Hematopoietic multipotent progenitor cell treated with erythropoietin and hydrocortisone succinate and interleukin-3 and kit ligand, for 8 days (in vitro differentiated cells): ENCODE measurements at regions not wholly inside any gene's neighbourhood (a gene's known extent, or its start where the extent isn't known, plus 50 kb on each side); places are given as distances from the start of the nearest gene placed in this dataset.
A peak's percentile ranks its signal among the peaks of the same experiment; 100 is the strongest.
"Not testable (repeated sequence)": the region's sequence is repeated elsewhere in the genome, so short reads cannot be mapped to it uniquely, and the experiment has no call there.

Experiments used
- DNase-seq: peaks from one replicate; pipeline ENCODE4 v3.0.0-alpha.2; 2015

GRCh38 chr3:34066999-34067398 is 268.6 kb downstream of the PDCD6IP start:
- no peak for DNase-seq

DNA sequence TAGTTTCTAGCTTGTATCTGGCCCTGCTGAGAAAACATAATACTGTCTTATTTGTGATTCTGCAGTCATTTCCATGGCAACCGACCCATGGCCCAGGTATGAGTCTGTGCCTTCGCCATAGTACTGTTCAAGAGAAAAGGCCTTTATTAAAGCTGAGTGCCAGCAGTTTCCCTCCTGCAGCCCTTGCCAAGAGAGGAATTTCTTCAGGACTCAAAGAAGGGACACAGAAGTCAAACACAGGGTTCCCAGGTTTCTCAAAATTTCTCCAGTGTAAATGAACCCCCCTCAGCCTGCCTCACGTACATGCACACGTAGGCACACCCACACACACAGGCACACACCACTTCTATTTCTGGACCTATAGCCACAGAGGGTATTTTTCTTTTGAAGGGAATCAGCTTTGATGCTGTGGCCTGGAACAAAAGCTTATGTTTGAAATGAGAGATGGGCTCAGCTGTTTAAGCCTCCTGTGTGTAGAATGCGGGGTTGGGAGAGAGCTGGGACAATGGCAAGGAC is 269.2 kb downstream of the PDCD6IP start:
- DNase-seq, result no peak

GRCh38 chr3:34068505-34068904 is 270.1 kb downstream of the PDCD6IP start:
- no peak for DNase-seq

- DNase-seq, result no peak
Measured at GRCh38 chr3:34070831-34071585, 272.6 kb downstream of the PDCD6IP start.

DNA sequence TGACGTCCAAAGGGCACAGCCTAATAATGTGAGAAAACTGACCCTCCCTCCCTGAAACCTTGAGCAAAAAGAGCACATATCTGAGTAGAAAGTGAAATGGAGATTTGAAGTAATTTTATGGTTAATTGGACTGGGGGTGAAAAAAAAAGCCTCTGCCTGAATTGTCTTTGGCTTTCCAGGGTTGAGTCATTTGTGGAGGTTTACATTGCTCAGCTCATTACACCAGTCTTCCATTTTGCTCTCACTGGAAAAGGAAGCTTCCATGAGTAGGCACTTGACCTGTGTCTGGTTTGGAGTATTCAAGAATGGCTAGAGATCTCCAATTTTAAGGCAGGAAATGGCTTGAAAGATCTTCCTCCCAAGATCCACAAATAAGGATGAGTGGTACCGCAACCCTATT is 273.9 kb downstream of the PDCD6IP start:
- DNase-seq, result no peak

DNA sequence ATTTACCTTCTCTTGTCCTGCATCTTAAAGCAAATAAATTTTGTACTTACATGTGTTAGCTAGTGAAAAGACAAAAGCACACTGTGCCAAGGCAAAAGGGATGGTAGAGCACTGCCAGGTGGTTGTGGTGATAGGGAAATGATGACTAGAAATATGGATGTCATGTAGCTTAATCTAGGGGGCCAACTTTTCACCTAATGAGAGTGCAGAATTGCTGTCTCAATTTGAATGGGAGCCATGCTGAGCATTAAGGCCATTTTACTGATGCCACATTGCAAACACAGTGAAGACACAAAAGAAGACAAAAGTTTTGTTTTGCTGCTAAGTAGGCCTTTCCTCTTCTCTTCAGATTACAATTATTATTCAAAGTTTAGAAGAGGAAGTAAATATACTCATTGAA is 274.7 kb downstream of the PDCD6IP start:
- no peak for DNase-seq

DNA sequence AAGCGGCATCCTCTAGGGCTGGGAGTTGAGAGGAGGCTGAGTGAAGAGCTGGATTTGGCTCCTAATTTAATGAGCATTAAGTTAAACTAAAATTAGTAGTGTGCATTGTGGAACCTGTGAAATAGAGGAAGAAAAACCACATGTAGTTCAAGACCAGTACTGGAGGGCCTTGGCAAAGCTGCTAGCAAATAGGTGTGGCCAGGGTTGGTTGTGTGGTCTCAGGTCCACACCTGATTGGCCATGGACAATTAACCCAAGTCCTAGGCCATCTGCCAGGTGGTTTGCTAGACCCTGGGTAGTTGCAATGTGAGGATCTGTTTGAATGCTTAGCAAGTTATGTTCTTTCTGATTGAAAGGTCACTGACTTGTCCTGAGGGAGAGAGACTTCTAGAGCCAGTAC is 275.5 kb downstream of the PDCD6IP start:
- DNase-seq, result no peak

GRCh38 chr3:34075975-34076374 is 277.5 kb downstream of the PDCD6IP start:
- DNase-seq, result no peak

DNA sequence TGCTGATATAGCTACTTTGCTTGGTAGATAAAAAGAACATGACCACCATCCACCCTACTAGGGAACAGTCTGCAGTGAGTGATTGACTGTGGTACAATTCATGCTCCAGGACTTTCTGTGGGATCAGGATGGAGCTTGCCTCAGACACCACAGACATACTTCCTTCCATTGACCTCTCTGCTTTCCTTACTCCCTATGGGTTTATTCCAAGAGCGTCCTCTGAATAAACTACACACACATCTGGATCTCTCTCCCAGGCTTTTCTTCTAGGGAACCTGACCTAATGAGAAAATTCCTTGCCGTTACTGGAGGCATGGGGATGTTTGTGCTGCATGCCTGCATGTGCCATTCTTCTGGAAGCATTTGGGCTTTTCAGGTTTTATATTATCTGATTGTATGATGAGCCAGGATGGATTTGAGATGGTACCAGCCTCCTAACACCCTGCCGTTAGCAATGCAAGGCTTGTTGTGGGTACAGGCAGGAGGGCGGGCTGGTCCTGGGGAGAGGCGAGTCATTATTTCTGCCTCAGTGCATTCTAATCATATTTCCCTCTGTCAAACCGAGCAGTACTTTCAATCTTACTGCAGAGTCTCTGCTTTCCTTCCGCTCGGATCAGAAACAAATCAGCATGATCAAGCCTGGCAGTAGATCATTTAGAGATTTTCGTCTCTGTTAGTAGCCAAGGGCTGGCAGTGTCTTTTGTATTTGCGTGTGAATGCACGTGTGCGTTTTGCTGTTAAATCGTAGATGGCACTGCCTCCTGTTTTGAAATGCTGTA is 279.2 kb downstream of the PDCD6IP start:
- DNase-seq, result no peak

GRCh38 chr3:34078418-34078817 is 280.0 kb downstream of the PDCD6IP start:
- DNase-seq, result no peak

DNA sequence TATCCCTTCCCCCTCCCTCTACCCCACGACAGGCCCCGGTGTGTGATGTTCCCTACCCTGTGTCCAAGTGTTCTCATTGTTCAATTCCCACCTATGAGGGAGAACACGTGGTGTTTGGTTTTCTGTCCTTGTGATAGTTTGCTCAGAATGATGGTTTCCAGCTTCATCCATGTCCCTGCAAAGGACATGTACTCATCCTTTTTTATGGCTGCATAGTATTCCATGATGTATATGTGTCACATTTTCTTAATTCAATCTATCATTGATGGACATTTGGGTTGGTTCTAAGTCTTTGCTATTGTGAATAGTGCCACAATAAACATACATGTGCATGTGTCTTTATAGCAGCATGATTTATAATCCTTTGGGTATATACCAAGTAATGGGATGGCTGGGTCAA is 281.4 kb downstream of the PDCD6IP start:
- not testable (repeated sequence) for DNase-seq

DNA sequence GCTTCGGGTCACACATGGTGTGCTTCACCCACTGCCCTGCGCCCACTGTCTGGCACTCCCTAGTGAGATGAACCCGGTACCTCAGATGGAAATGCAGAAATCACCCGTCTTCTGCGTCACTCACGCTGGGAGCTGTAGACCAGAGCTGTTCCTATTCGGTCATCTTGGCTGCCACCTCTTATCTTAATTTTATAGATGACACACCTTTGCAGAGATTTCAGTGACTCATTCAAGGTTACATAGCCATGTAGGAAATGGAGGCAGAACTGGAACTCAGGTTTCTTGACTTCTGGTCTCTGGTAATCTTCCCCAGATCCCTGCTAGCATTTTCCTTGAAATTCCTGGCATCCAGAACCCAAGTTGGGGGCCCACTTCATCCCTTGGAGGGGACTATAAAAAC is 291.9 kb downstream of the PDCD6IP start:
- not testable (repeated sequence) for DNase-seq

- no peak for DNase-seq
Measured at GRCh38 chr3:34090876-34091275, 292.4 kb downstream of the PDCD6IP start.

DNA sequence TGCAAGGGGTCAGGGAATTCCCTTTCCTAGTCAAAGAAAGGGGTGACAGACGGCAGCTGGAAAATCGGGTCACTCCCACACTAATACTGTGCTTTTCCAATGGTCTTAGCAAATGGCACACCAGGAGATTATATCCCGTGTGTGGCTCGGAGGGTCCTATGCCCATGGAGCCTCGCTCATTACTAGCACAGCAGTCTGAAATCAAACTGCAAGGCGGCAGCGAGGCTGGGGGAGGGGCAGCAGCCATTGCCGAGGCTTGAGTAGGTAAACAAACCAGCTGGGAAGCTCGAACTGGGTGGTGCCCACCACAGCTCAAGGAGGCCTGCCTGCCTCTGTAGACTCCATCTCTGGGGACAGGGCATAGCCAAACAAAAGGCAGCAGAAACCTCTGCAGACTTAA is 295.9 kb downstream of the PDCD6IP start:
- DNase-seq, result not testable (repeated sequence)

GRCh38 chr3:34102288-34102687 is 303.9 kb downstream of the PDCD6IP start:
- DNase-seq, result no peak

DNA sequence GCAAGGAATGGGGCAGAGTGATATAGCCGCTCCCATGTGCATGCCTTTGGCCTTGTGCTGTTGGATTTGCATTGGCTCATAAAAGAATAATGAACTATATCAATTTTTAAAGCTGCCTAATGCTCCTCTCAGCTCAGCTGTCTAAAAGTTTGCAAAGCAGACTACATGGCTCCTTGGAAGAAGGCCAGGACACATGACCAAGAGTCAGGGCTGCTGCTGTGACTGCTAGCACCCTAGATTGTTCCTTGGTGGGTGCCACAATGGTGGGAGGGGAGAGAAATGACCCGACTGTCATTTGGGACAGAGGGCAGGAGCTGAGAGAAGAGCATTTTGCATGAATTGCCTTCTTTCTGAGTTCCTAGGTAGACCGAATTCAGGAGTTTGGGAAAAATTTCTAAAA is 307.9 kb downstream of the PDCD6IP start:
- no peak for DNase-seq

DNA sequence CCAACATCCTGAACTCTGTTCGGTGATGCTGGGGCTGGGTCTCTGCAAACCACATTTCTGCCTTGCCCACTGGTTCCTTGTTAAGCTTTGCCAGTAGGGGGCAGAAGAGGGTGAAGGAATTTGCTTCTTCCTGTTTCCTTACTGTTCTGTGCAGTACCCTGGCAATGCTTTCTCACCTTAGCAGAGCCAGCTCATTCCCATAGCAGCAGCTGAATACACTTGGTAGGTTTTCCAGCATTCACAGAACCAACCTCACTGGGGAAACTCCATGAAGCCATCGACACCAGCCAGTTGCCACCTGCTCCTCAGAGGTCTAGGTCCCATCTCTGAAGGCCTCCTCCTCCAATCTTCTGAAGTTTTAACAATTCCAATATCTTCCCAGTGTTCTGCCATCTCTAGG is 308.4 kb downstream of the PDCD6IP start:
- DNase-seq, result peak; percentile 23

DNA sequence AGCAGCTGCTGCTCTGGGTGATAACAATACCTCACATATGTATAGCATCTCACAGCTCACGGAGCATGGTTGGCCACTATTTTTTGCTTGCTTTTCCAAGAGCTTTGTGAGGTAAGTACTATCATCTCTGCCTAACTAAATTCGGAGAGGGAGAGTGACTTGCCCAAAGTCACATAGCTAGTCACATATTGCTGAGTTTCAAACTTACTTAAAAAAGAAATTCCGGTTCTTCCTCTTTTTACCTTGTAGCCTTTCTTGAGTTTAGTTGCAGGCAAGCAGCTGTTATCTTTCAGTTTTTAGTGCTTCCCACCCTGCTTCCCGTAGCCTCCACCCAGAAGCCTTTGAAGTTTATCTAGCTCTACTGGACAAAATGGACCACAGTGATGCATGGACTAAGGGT is 309.2 kb downstream of the PDCD6IP start:
- DNase-seq, result no peak

GRCh38 chr3:34109021-34109420 is 310.6 kb downstream of the PDCD6IP start:
- no peak for DNase-seq

GRCh38 chr3:34109846-34110245 is 311.4 kb downstream of the PDCD6IP start:
- no peak for DNase-seq

DNA sequence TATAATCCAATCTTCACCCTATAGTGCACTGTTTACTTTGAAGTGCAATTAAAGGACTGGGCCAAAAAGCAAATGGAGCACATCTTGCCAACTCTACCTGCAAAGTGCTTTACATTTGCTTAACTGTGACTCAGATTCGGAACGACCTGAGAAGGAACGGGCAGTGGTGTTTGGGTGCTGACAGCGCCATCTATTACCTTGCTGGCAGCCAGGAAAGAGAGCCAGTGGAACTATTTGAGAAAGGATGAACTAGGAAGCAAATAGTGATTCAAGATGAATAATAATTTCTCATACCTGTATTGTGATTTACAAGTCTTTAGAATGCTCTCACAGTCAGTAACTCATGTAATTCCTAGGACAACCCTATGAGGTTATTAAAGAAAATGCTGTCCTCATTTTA is 312.9 kb downstream of the PDCD6IP start:
- DNase-seq, result no peak

DNA sequence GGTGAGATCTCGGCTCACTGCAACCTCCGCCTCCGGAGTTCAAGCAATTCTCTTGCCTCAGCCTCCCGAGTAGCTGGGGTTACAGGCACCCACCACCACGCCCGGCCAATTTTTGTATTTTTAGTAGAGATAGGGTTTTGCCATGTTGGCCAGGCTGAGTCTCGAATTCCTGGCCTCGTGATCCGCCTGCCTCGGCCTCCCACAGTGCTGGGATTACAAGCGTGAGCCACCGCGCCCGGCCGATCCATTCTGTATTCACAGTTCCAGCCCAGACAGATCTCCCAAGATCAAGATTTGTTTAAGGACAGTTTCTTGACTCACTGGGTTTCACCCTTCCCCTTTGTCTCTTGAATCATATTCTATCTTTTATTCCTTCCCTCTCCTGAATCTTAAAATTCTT is 313.8 kb downstream of the PDCD6IP start:
- not testable (repeated sequence) for DNase-seq

DNA sequence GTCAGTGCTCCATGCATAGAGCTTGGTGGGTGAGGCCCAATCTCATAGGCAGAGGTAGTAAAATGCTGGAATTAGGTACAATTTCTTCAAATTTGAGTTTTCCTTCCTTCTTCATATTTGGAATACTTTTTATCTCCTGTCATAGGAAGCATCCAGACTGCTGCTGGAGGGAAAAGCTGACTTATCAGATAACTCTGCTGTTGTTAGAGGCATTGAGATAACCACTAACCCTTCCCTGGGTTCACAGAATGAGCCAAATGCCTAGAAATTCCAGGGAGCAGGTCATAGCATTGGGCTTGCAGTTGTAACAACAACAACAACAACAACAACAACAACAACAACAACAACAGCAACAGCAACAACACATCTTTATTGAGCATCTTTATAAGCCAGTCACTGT is 332.7 kb downstream of the PDCD6IP start:
- no peak for DNase-seq

DNA sequence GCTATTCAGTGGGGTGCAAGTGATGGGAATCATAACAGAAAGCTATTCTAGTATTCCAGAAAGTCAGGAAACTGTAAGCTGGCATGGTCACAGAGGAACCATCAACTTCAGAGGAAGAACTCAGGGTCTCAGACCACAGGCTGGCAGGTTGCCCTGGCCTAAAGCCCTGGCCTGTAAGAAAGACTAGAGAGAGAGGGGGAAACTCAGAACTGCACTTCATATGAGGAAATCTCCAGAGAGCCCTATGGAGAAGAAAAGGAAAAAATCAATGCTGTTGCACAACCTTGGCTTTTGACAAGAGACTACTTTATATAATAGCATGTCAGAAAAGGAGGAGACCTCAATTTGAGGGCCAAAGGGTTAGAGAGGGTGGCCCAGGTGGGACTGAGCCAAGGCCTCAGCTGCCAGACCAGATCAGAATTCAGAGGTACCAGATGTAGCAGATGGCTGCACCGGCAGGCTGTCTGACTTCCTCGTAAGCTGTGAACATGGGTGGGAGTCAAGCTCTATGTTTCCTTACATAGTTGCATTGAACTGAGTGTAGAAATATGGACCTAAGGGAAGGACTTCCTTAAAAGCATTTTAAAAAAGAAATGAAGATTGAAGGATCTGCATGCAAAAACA is 333.8 kb downstream of the PDCD6IP start:
- DNase-seq, result no peak
